ENCODE measurements at regions not wholly inside any gene's neighbourhood (a gene's known extent, or its start where the extent isn't known, plus 50 kb on each side); places are given as distances from the start of the nearest gene placed in this dataset.

DNA sequence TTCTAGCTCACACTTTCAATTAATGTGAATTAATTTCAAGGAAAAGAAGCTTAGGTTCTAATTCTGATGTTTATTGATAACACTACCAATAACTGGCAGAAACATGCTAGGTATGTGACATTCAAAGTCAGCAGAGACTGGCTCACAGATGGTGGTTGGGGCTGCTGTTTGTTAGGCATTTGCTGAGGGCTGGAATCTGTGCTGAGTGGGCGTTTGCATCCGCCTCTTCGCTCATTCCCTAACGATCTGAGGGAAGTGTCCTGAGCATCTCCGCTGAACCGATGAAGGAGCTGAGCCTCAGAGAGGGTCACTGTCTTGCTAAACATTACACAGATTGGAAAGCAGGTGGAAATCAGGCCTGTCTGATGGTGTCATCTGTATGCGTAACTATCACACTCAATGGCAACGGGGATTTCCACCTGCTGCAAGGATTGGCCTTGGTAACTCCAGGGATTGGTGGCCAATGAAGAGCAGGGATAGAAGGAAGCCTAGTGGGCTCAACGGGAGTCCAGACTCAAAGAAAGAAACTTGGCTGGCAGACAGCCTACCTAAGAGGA is 338.9 kb downstream of the TEX29 start:
- ATAC-seq (no peak), DNase-seq (no peak)
- POLR2A ChIA-PET, result no interaction called here
- Histone ChIP-seq H3K4me3 (ENCODE audit: low read length) (no peak overlapping the region), H3K4me1 (ENCODE audit: control insufficient read depth in 2 of 2, insufficient read depth in 2 of 2, low read length in 2 of 2) (no peaks in the 10 kb centered on the region), H3K27ac (ENCODE audit: low read depth, low read length) (no peak overlapping the region), H3K36me3 (ENCODE audit: control insufficient read depth in 2 of 3, insufficient read depth in 3 of 3, low read length in 3 of 3) (no peaks in the 10 kb centered on the region), H3K27me3 (ENCODE audit: control insufficient read depth in 2 of 2, insufficient read depth in 2 of 2, low read length in 2 of 2) (no peaks in the 10 kb centered on the region), H3K9me3 (ENCODE audit: control insufficient read depth in 2 of 3, low read length in 3 of 3) (no peaks in the 10 kb centered on the region)
- CTCF ChIA-PET, result no interaction called here
- no peak overlapping the region for H3K27ac Mint-ChIP-seq
- peaks cover 0 to 43% (median 9%) of the 10 kb centered on the region in 5 donors for H3K27me3 Mint-ChIP-seq
- intact Hi-C loops (cut with micrococcal nuclease), result no loop called here
- H3K36me3 Mint-ChIP-seq, result no peaks in the 10 kb centered on the region
- no peak overlapping the region for H3K4me3 Mint-ChIP-seq
- no peaks in the 10 kb centered on the region for H3K4me1 Mint-ChIP-seq
- H3K9me3 Mint-ChIP-seq, result peaks cover 0 to 2% (median 0%) of the 10 kb centered on the region in 11 donors

DNA sequence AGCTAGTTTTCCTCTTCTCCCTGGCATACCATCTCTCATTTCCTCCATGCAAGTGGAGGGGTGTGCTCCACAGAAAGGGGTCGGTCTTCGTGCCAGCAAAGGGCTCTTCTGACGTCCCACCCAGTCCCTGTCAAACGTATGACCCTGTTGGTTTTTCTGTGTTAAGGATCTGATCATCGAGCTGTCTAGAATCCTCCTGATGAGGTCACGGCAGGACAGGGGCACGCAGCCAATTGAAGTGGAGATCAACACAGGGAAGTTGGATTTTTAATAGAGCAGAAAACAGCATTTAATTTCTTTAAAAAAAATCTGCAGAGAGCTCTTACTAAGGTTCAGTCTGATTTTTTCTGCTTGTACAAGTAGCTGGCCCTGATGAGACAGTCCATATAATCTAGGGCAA is 339.4 kb downstream of the TEX29 start:
- ATAC-seq (no peak), DNase-seq (no peak)
- H3K4me1 ChIP-seq (ENCODE audit: control insufficient read depth in 2 of 2, insufficient read depth in 2 of 2, low read length in 2 of 2), result no peaks in the 10 kb centered on the region
- H3K4me3 Mint-ChIP-seq, result no peak overlapping the region
- no peaks in the 10 kb centered on the region for H3K27me3 ChIP-seq (ENCODE audit: control insufficient read depth in 2 of 2, insufficient read depth in 2 of 2, low read length in 2 of 2)
- no peak overlapping the region for H3K4me3 ChIP-seq (ENCODE audit: low read length)
- peaks cover 0 to 38% (median 9%) of the 10 kb centered on the region in 5 donors for H3K27me3 Mint-ChIP-seq
- POLR2A ChIA-PET, result no interaction called here
- H3K36me3 Mint-ChIP-seq, result no peaks in the 10 kb centered on the region
- intact Hi-C loops (cut with micrococcal nuclease), result no loop called here
- CTCF ChIA-PET, result no interaction called here
- peaks cover 0 to 2% (median 0%) of the 10 kb centered on the region in 11 donors for H3K9me3 Mint-ChIP-seq
- no peaks in the 10 kb centered on the region for H3K36me3 ChIP-seq (ENCODE audit: control insufficient read depth in 2 of 3, insufficient read depth in 3 of 3, low read length in 3 of 3)
- no peaks in the 10 kb centered on the region for H3K4me1 Mint-ChIP-seq
- H3K27ac ChIP-seq (ENCODE audit: low read depth, low read length), result no peak overlapping the region
- no peaks in the 10 kb centered on the region for H3K9me3 ChIP-seq (ENCODE audit: control insufficient read depth in 2 of 3, low read length in 3 of 3)
- no peak overlapping the region for H3K27ac Mint-ChIP-seq

DNA sequence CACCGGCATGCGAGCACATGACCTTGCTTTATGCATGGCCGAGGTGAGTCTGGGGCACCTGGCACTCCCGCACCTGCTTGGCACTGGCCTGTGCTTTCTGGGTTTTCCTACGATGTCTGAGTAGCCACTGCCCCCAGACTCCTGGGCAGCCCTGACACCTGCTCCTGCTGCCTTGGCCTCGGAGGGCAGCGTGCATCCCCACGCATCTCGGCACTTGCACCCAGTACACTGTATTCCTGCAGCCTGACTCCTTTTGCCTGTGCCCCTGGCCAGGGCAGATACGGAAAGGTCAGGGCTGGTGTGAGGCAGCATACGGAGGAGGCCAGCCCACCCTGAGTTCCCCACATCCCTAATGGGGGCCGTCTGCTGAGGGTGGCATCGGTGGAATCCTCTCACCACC is 340.6 kb downstream of the TEX29 start:
- intact Hi-C loops (cut with micrococcal nuclease), result no loop called here
- Mint-ChIP-seq H3K9me3 (no peaks in the 10 kb centered on the region), H3K27ac (no peak overlapping the region), H3K4me1 (no peaks in the 10 kb centered on the region), H3K27me3 (peaks cover 0 to 35% (median 9%) of the 10 kb centered on the region in 5 donors), H3K36me3 (no peaks in the 10 kb centered on the region), H3K4me3 (no peak overlapping the region)
- no peak for DNase-seq
- H3K27ac ChIP-seq (ENCODE audit: low read depth, low read length), result no peak overlapping the region
- ChIA-PET CTCF (no interaction called here), POLR2A (no interaction called here)
- no peaks in the 10 kb centered on the region for H3K9me3 ChIP-seq (ENCODE audit: control insufficient read depth in 2 of 3, low read length in 3 of 3)
- no peaks in the 10 kb centered on the region for H3K27me3 ChIP-seq (ENCODE audit: control insufficient read depth in 2 of 2, insufficient read depth in 2 of 2, low read length in 2 of 2)
- H3K4me1 ChIP-seq (ENCODE audit: control insufficient read depth in 2 of 2, insufficient read depth in 2 of 2, low read length in 2 of 2), result no peaks in the 10 kb centered on the region
- ATAC-seq, result no peak
- H3K36me3 ChIP-seq (ENCODE audit: control insufficient read depth in 2 of 3, insufficient read depth in 3 of 3, low read length in 3 of 3), result no peaks in the 10 kb centered on the region
- H3K4me3 ChIP-seq (ENCODE audit: low read length), result no peak overlapping the region

DNA sequence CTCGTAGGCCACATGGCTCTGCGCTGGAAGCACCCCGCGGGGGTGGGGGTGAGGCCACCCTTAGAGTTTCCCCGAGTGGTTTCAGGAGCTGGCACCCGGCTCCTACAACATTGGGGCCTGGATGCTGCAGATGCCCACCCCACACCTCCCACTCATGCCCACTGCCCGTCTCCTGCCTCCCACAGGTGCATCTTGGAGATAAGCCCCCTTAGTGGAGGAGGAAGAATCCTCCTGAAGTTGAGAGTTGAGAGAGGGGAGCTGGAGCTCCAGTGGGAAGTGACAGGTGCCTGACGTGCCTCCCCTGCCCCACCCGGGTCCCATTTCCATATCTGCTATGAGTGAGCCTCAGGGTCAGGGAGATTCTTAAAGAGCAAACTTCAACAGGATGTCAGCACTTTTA is 341.3 kb downstream of the TEX29 start:
- Mint-ChIP-seq H3K36me3 (no peaks in the 10 kb centered on the region), H3K9me3 (no peaks in the 10 kb centered on the region)

DNA sequence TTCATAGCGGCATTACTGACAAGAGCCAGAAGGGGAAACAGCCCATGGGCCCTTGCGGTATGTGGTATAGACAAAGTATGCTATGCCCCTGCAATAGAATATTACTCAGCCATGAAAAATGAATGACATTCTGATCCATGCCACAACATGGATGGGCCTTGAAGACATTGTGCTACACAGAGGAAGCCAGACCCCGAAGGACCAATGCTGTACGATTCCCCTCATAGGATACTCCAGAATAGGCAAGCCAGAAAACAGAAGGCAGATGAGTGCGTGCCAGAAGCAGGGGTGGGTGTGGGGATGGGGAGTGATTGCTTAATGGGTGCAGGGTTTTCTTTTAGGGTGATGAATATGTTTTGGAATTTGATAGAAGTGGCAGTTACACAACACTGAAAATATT is 342.0 kb downstream of the TEX29 start:
- H3K27ac ChIP-seq (ENCODE audit: low read depth, low read length), result no peak overlapping the region
- DNase-seq (no peak), ATAC-seq (no peak)
- intact Hi-C loops (cut with micrococcal nuclease), result no loop called here
- H3K27me3 ChIP-seq (ENCODE audit: control insufficient read depth in 2 of 2, insufficient read depth in 2 of 2, low read length in 2 of 2), result no peaks in the 10 kb centered on the region
- no peak overlapping the region for H3K4me3 Mint-ChIP-seq
- H3K4me1 Mint-ChIP-seq, result no peaks in the 10 kb centered on the region
- no peaks in the 10 kb centered on the region for H3K9me3 ChIP-seq (ENCODE audit: control insufficient read depth in 2 of 3, low read length in 3 of 3)
- no peaks in the 10 kb centered on the region for H3K36me3 Mint-ChIP-seq
- H3K9me3 Mint-ChIP-seq, result no peaks in the 10 kb centered on the region
- H3K4me3 ChIP-seq (ENCODE audit: low read length), result no peak overlapping the region
- peaks cover 0 to 24% (median 9%) of the 10 kb centered on the region in 5 donors for H3K27me3 Mint-ChIP-seq
- H3K4me1 ChIP-seq (ENCODE audit: control insufficient read depth in 2 of 2, insufficient read depth in 2 of 2, low read length in 2 of 2), result no peaks in the 10 kb centered on the region
- H3K27ac Mint-ChIP-seq, result no peak overlapping the region
- H3K36me3 ChIP-seq (ENCODE audit: control insufficient read depth in 2 of 3, insufficient read depth in 3 of 3, low read length in 3 of 3), result no peaks in the 10 kb centered on the region
- ChIA-PET POLR2A (no interaction called here), CTCF (no interaction called here)

More for the DNA sequence above, 341.3 kb downstream of the TEX29 start:
- Mint-ChIP-seq H3K4me1 (no peaks in the 10 kb centered on the region), H3K4me3 (no peak overlapping the region), H3K27ac (no peak overlapping the region), H3K27me3 (peaks cover 0 to 28% (median 9%) of the 10 kb centered on the region in 5 donors)
- ATAC-seq (no peak), DNase-seq (no peak)
- H3K4me3 ChIP-seq (ENCODE audit: low read length), result no peak overlapping the region
- intact Hi-C loops (cut with micrococcal nuclease), result no loop called here
- H3K4me1 ChIP-seq (ENCODE audit: control insufficient read depth in 2 of 2, insufficient read depth in 2 of 2, low read length in 2 of 2), result no peaks in the 10 kb centered on the region
- H3K27ac ChIP-seq (ENCODE audit: low read depth, low read length), result no peak overlapping the region
- no peaks in the 10 kb centered on the region for H3K36me3 ChIP-seq (ENCODE audit: control insufficient read depth in 2 of 3, insufficient read depth in 3 of 3, low read length in 3 of 3)
- CTCF ChIA-PET, result no interaction called here
- POLR2A ChIA-PET, result no interaction called here
- no peaks in the 10 kb centered on the region for H3K27me3 ChIP-seq (ENCODE audit: control insufficient read depth in 2 of 2, insufficient read depth in 2 of 2, low read length in 2 of 2)
- no peaks in the 10 kb centered on the region for H3K9me3 ChIP-seq (ENCODE audit: control insufficient read depth in 2 of 3, low read length in 3 of 3)

DNA sequence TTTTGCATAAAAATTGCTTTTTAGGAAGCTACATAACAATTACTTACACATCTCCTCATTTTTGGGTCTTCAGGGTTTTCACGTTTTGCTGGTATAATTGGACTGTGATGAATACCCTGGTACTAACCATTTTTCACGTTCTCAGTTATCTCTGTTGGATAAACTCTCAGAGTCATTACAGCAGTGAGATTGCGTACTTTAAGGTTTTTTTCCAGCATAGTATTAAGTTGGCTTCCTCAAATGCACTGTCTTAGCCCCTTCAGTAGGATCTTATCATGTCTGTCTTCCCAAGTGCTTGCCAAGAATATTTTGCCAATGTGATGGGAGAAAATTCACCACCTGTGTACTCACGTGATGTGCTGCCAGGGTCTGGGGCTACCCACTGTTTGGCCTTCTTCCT is 342.5 kb downstream of the TEX29 start:
- POLR2A ChIA-PET, result no interaction called here
- no peaks in the 10 kb centered on the region for H3K4me1 ChIP-seq (ENCODE audit: control insufficient read depth in 2 of 2, insufficient read depth in 2 of 2, low read length in 2 of 2)
- H3K27me3 Mint-ChIP-seq, result peaks cover 0 to 24% (median 9%) of the 10 kb centered on the region in 5 donors

DNA sequence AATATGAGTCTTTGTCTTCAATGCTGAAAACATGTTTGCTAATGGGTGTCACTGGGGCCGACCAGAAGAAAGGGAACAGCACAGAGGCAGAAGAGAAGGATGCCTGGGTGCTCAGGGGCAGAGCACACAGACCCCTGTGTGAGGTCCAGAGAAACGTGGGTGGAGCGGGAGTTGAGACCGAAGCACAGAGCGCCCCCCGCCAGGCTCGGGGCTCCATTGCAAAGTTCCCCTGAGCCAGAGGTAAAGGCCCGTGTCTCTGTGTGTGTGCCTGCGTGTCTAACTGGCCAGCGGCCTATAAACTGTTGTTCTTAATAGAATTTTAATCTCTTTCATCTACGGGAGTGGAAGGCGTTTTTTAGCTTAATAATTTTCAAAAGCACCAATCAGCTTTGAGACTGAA is 343.1 kb downstream of the TEX29 start:
- POLR2A ChIA-PET, result no interaction called here
- intact Hi-C loops (cut with micrococcal nuclease), result no loop called here
- CTCF ChIA-PET, result no interaction called here

More for the DNA sequence above, 342.5 kb downstream of the TEX29 start:
- Histone ChIP-seq H3K27ac (ENCODE audit: low read depth, low read length) (no peak overlapping the region), H3K36me3 (ENCODE audit: control insufficient read depth in 2 of 3, insufficient read depth in 3 of 3, low read length in 3 of 3) (no peaks in the 10 kb centered on the region), H3K9me3 (ENCODE audit: control insufficient read depth in 2 of 3, low read length in 3 of 3) (no peaks in the 10 kb centered on the region), H3K4me3 (ENCODE audit: low read length) (no peak overlapping the region), H3K27me3 (ENCODE audit: control insufficient read depth in 2 of 2, insufficient read depth in 2 of 2, low read length in 2 of 2) (no peaks in the 10 kb centered on the region)
- no peaks in the 10 kb centered on the region for H3K4me1 Mint-ChIP-seq
- no peaks in the 10 kb centered on the region for H3K9me3 Mint-ChIP-seq
- DNase-seq (no peak), ATAC-seq (no peak)
- no peak overlapping the region for H3K4me3 Mint-ChIP-seq
- no peaks in the 10 kb centered on the region for H3K36me3 Mint-ChIP-seq
- intact Hi-C loops (cut with micrococcal nuclease), result no loop called here
- peak overlapping the region in 1 of 9 donors; percentile 23 for H3K27ac Mint-ChIP-seq
- CTCF ChIA-PET, result no interaction called here

More for the DNA sequence above, 343.1 kb downstream of the TEX29 start:
- H3K9me3 ChIP-seq (ENCODE audit: control insufficient read depth in 2 of 3, low read length in 3 of 3), result no peaks in the 10 kb centered on the region
- H3K4me3 ChIP-seq (ENCODE audit: low read length), result no peak overlapping the region
- no peaks in the 10 kb centered on the region for H3K27me3 ChIP-seq (ENCODE audit: control insufficient read depth in 2 of 2, insufficient read depth in 2 of 2, low read length in 2 of 2)
- no peak overlapping the region for H3K27ac ChIP-seq (ENCODE audit: low read depth, low read length)
- Mint-ChIP-seq H3K4me3 (no peak overlapping the region), H3K36me3 (no peaks in the 10 kb centered on the region), H3K4me1 (no peaks in the 10 kb centered on the region), H3K9me3 (no peaks in the 10 kb centered on the region), H3K27ac (no peak overlapping the region), H3K27me3 (peaks cover 0 to 18% (median 9%) of the 10 kb centered on the region in 5 donors)
- H3K36me3 ChIP-seq (ENCODE audit: control insufficient read depth in 2 of 3, insufficient read depth in 3 of 3, low read length in 3 of 3), result no peaks in the 10 kb centered on the region
- DNase-seq (no peak), ATAC-seq (no peak)
- no peaks in the 10 kb centered on the region for H3K4me1 ChIP-seq (ENCODE audit: control insufficient read depth in 2 of 2, insufficient read depth in 2 of 2, low read length in 2 of 2)
